HG02623 (cell line): ENCODE measurements at regions not wholly inside any gene's neighbourhood (a gene's known extent, or its start where the extent isn't known, plus 50 kb on each side); places are given as distances from the start of the nearest gene placed in this dataset.
A peak's percentile ranks its signal among the peaks of the same experiment; 100 is the strongest.
"Not testable (repeated sequence)": the region's sequence is repeated elsewhere in the genome, so short reads cannot be mapped to it uniquely, and the experiment has no call there.

Experiments used
- ATAC-seq: cut with Tn5 transposase; IDR thresholded peaks from one replicate; pipeline ENCODE4 v1.9.1; 2021; ENCODE audit warnings: moderate library complexity; ENCODE audit not compliant: unreplicated experiment

- no peak for ATAC-seq
Observed at GRCh38 chrX:39427492-39427891, 626.2 kb downstream of the MID1IP1 start.

GRCh38 chrX:39427906-39428305, 626.6 kb downstream of the MID1IP1 start:
- no peak for ATAC-seq

GRCh38 chrX:39430551-39430950, 629.3 kb downstream of the MID1IP1 start:
- no peak for ATAC-seq

GRCh38 chrX:39431893-39432292, 630.6 kb downstream of the MID1IP1 start:
- no peak for ATAC-seq

- ATAC-seq: not testable (repeated sequence)
Observed at GRCh38 chrX:39434671-39435070, 633.4 kb downstream of the MID1IP1 start.

- ATAC-seq: not testable (repeated sequence)
Observed at GRCh38 chrX:39436538-39436937, 635.3 kb downstream of the MID1IP1 start.

GRCh38 chrX:39437670-39438441, 636.6 kb downstream of the MID1IP1 start:
- ATAC-seq: no peak

- ATAC-seq: no peak
Observed at GRCh38 chrX:39438603-39439602, 637.6 kb downstream of the MID1IP1 start.

GRCh38 chrX:39439906-39440798, 638.9 kb downstream of the MID1IP1 start:
- ATAC-seq: peak; percentile 78

GRCh38 chrX:39440799-39441284, 639.6 kb downstream of the MID1IP1 start:
- peak; percentile 15 for ATAC-seq

- no peak for ATAC-seq
Observed at GRCh38 chrX:39442332-39442731, 641.1 kb downstream of the MID1IP1 start.

GRCh38 chrX:39443240-39443639, 642.0 kb downstream of the MID1IP1 start:
- no peak for ATAC-seq

GRCh38 chrX:39445336-39445735, 644.1 kb downstream of the MID1IP1 start:
- ATAC-seq: no peak

- ATAC-seq: no peak
Observed at GRCh38 chrX:39449352-39449751, 648.1 kb downstream of the MID1IP1 start.

- ATAC-seq: no peak
Observed at GRCh38 chrX:39450234-39450977, 647.4 kb downstream of the BCOR start.

GRCh38 chrX:39451046-39451445, 646.7 kb downstream of the BCOR start:
- ATAC-seq: no peak

- no peak for ATAC-seq
Observed at GRCh38 chrX:39452401-39452800, 645.4 kb downstream of the BCOR start.

GRCh38 chrX:39453889-39454621, 643.7 kb downstream of the BCOR start:
- ATAC-seq: no peak

- ATAC-seq: no peak
Observed at GRCh38 chrX:39456894-39457604, 640.7 kb downstream of the BCOR start.
